GM21423 (cell line): ENCODE measurements at regions not wholly inside any gene's neighbourhood (a gene's known extent, or its start where the extent isn't known, plus 50 kb on each side); places are given as distances from the start of the nearest gene placed in this dataset.

ENCODE experiments used
- ATAC-seq: cut with Tn5 transposase; IDR thresholded peaks from one replicate; pipeline ENCODE4 v1.9.1; 2021; ENCODE audit warnings: mild to moderate bottlenecking, moderate library complexity; ENCODE audit not compliant: unreplicated experiment

DNA sequence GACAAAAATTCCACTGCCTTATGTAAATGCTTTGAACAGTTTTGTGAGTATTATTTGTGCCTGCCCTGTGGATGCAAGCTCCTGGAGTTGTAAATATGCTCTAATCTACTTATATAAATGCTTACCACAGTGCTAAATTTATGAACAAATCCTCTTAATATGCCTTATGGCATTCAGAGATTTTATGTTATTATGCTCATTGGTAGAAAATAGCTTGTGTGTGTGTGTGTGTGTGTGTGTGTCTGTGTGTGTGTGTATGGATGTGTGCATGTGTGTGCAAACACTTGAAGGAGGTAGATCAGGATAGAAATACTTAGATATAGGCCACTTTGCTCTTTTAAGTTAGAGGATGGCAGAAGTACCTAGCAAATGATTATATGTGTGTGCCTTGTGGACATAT lies 253.9 kb downstream of the TAF11L14 start:
- ATAC-seq = no peak

DNA sequence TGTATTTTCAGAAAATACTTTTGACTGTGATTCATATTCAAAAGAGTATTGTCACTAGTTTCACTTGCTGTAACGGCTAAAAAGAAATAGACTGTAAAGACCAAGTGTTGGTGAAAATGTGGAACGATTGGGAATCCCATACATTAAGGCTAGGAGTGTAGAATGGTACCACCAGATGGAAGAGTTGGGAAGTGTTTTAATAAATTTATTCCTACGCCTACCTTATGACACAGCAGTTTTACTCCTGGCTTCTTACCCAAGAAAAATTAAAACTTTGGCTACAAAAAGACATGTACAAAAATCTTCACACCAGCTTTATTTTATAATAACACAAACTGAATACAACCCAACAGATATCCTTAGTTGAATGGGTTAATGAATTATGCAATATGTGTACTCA lies 256.2 kb downstream of the TAF11L14 start:
- ATAC-seq = no peak

DNA sequence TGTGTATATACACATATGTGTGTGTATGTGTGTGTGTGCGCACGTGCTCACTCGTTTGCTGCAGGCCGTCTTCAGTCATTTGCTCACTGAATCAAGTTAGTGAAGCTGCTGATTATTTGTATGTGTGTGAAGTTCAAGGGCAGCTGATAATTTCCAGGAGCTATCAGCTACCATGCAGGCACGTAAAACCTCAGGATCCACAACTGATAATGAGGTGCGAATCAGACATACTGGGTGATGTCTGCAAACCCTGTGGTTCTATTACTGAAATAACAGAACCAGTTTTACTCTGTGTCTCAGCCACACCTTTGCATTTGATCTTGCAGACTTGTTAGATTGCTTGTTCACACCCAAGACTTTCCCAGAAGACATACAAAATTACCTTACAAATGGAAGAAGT lies 257.6 kb downstream of the TAF11L14 start:
- no peak for ATAC-seq

DNA sequence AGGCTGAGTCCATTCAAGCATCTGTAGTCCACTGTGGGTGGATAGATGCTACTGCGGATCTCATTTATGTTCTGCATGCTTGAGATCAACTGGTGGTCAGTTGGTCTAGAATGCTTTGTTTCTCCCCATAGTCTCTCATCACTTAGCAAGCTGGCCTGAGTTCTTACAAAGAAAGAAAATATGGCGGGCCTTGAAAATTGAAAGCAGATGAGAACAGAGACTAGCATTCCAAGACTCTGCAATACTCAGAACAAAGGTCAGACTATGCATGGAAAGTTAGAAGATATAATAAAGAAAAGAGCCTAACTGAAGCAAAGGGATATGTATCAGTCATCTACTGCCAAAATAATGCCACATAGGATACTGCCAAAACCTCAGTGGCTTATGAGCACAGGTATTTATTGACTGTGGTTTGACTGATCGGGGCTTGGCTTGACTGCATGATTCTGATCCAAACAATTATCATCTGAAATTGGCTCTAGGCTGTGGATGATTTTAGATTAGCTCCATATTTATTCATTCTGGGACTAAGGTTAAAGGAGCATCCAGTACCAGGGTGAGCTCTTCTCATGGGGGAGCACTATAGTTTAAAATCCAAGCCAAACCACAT lies 258.9 kb downstream of the TAF11L14 start:
- no peak for ATAC-seq

DNA sequence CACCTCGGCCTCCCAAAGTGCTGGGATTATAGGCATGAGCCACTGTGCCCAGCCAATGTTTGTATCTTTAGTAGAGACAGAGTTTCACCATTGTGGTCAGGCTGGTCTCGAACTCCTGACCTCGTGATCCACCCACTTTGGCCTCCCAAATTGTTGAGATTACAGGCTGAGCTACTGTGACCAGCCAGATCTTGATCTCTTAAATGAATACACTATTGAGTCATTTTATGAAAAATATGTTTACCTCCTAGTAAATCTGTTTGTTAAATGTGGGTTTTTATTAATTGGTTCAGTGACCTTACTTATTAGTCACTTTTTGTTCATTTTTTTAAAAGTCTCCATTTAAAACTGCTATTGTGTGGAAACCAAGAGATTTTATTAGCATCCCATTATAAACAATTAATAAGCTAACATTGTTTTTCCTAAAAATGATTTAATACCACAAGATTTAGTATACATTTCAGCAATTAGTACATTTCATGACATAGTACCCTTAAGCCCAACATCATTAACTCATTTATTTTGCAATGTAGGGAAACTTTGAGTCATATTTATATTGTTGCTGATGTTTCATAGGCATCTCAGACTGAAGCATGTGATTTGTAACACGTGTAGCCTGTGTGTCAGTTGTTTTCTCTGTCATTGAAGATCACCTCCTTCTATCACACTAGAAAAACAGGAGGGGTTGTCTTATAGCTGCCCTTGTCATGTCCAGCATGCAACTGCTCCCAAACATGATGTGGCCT lies 261.2 kb downstream of the TAF11L14 start:
- no peak for ATAC-seq

DNA sequence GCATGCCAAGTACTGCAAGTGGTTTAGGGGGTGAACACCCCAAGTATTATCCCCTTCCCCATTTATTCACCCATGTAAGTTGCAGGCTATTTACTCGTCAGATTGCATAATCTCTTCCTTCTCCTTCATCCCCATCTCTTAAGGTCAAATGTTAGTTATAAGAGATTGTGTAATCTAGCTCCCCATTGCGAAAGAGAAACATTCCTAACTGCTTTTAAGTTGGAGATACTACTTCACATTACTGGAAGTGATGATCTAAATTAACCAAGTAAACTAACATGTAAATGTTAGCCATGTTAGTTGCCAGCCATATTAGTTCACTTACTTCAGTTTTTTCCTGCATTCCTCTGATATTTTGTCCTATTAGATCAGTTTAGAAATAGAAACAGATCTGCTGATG lies 262.3 kb downstream of the TAF11L14 start:
- no peak for ATAC-seq

DNA sequence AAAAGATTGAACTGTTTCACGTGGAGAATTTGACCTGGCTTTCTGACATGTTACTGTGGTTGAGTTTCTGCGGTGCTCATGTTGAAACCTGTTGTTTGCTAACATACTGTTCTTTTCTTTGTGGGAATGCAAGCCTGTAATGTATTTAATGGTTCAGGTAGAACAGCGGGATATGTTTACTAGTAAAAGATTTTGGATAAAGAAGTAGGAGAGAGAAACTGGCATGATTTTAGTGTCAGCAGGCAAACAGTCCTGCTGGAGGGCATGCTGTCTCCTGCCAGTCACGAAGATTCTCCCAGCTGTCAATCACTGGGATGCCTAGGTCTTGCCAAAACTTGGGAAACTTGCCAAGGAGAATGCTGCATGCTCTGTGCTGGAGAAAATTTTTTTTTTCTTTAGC lies 263.5 kb downstream of the TAF11L14 start:
- no peak for ATAC-seq

DNA sequence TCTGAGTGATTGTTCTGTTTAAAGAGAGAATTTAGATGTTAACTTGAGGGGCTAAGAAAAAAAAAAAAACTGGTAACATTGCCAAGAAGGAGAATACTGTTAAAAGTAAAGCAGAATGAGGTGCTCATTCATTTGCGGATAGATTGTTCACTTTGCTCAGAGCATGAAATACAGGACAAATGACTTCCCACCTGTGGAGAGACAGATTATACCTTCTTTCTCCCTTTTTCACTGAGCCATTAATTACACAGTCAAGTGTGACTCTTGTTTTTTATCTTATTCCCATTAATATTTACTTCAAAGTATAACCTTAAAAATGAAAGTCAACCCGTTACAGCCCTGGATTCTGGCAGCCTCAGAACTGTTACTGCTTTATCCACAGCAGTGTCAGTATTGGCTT lies 264.5 kb downstream of the TAF11L14 start:
- ATAC-seq = no peak

DNA sequence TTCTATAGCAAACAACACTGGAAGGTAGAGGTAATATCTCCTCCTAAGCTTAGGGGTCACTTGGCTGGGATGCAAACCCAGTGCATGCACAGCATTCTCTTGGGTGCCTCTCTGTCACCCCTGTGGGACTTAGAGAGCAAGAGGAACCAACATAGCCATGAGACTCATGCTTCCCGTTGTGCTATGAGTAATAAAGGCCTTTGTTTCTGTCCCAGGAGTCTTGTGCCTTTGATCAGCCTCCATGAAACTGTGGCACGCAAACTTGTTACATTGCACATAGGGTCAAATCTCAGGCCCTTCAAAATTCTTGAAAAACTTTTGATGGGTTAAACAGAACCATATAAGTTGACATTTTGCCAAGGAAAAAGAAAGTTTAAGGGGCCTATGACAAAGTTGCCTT lies 272.8 kb downstream of the TAF11L14 start:
- peak; percentile 63 for ATAC-seq

DNA sequence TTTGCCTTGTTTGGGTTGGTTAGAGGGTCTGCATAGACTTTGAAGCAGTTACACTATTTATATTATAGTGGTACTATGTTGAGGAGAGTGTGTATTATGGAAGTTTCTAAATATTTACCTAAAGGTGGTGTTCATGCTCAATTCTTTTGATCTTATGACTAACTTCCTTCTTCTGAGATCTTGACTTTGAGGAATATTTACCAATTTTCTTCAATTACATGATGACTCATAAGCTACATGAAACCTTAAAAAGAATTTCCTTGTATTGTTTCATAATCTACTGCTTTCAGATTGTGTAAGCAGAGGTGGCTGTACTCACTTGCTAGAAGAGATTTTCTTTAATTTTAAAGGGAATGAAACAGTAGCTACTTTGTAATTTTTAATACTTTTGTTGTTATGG lies 276.1 kb downstream of the TAF11L14 start:
- ATAC-seq = peak; percentile 56

DNA sequence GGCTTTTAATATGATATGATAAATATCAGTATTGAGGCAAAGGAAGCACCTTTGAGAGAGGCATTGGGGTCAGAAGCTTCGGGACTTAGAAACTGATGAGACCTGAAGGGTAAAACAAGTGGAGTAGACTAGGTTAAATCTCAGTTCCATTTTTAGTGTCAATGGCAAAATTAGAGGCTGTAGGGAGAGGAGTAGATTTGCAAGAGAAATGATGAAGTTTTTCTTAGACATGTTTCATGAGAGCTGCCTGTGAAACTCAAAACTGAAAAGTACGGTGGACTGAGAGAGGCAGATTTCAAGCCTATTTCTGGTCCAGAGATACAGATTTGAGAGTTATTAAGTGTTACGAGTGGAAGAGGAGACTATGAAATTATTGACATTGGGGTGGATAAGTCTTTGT lies 278.5 kb downstream of the TAF11L14 start:
- no peak for ATAC-seq

DNA sequence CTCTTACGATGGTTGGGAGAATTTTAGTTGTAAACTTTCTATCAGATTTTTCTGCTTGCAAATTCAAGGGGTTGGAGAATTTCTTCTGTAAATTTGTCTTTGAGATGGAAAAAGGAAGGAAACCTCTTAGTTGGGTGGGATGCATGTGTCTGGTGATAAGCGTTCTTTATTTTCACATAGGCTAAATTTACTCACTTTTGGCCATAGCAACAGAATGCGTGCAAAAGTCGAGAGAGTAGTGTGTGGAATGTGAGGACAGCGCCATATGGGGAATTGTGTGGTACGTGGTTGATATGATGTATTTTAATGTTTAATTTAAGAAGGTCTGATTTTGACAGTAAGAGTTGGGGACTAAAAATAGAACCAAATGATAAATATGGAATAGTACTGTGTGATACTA lies 282.2 kb downstream of the TAF11L14 start:
- no peak for ATAC-seq

DNA sequence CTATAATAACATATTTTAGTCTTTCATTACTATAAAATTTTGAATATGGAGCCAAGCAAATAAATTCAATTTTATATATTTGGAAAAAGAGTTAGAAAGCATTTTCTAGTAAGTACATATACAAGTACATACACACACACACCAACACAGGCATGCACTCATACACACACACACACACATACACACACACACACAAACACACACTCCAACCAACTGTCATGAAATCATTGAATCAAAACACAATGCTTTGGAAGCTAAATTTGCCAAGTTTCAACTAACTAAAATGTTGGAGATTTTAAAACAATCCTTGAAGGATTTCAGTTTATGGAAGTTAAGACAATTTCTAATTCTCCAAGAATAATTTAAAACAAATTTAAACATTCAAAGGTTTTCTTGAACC lies 283.2 kb downstream of the TAF11L14 start:
- no peak for ATAC-seq

DNA sequence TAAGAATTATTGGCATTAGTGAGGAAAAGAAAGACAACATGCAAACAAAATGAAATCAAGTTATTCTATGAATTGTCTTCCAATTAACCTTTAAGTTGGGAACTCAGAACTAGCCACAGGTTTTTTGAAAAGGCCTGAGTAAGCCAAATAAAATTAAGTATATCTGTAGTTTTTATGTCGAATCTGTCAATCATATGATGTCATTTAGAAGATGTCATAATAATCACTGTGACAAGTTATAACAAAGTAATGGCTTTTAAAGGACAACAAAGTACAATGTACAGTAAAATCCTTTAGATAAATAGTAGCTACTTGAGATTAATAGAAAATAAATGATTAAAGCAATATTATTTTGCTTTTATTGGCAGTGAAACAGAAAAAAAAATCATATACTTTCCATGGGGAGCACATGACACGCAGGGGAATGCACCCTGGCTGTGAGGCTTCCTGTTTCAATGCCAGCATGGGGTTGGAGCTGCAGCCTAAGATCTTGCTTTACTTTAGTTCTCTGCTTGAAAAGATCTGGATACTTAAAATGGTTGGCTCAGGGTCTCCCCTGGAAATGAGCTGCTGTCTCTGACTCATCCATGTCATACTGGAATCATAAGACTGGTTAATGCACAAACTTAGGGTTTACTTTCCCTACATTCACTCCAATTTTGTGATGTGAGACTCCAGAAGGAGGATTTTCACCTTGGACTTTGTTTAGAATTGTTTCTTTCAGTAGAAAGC lies 284.3 kb downstream of the TAF11L14 start:
- ATAC-seq = no peak

DNA sequence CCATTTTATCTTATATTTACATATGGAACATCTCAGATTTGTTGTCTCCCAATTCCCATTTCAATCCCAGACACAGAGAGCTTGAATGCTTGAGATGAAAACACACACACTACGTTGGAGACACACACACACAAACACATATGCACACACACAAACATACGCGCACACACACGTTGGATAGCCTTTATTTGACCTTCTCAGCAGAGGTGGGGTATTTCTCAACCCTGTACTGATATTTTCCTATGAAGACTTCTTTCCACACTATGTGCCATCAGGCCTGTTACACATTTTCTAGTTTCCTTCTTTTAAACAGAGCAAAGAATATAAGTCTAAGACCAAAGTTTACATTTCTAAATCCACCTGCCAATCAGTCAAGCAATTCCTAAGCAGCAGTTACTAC lies 291.0 kb downstream of the TAF11L14 start:
- no peak for ATAC-seq

DNA sequence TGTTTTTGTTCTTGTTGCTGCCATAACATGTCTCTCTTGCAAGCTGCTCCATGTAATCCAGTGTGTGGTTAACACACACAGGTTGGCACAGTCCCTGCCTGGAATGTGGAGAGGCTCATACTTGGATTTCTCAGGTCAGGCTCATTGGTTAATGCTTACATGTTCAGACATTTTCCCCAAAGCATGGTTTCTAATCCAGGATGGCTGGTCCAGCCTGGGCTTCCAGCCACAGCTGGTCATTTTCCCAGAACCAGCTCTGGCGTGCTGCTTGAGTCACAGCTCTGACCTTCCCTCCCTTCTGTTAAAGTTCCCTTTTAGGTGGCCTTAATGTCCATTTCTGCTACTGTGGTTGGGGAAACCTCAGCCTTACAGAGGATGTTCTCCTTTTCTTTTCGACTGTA lies 294.3 kb downstream of the TAF11L14 start:
- no peak for ATAC-seq

DNA sequence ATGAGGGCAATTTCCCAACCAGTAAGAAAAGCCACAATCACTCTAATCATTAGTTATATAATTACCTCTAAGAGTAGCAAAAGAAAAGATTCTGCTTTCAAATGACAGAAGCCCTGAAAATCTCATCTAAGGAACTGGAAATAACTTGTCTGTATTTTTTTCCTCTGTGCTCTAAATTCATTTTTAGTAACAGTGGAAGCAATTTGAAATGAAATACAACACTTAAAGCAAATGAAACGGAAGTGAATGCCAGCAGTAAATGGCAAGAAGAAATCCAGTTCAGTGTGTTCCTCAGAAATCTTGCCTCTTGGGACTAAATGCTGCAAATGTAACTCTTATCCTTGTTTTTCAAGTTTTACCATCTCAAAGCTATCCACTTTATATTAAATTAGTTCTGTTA lies 294.9 kb downstream of the TAF11L14 start:
- ATAC-seq = no peak

DNA sequence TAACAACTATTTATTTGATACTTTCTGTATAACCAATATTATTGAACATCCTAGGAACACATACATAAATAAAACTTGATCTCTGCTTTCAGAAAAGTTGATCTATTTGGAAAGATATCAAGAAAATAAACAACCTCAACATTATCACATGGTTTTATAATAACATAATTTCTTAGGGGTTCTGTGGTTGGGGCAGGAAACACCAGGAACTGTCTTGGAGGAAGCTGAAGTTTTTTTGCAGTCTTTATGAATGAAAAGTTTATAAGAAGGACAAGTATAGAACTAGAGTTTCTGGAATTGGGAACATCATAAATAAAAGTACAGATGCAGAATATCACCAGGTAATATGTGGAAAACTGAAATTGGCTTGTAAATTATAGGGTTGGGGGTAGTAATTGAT lies 296.1 kb downstream of the TAF11L14 start:
- no peak for ATAC-seq

DNA sequence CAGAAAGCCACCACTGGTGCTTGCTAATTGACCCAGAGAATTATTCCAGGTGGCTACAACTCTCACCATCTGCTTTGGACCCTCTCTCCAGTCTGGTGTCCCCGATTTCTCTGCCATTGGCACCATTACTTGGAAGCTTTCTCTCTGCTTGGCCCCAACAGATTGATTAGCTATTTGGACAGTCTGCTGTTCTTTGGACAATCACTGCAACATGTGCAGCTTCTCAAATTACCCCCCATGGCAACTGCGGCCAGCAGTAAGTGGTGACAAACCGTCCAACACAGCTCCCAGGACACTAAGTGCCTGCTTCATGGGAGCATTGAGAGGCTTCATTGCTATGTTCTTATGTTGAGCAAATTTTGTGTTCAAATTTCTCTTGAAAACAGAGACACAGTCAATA lies 309.8 kb downstream of the TAF11L14 start:
- no peak for ATAC-seq

DNA sequence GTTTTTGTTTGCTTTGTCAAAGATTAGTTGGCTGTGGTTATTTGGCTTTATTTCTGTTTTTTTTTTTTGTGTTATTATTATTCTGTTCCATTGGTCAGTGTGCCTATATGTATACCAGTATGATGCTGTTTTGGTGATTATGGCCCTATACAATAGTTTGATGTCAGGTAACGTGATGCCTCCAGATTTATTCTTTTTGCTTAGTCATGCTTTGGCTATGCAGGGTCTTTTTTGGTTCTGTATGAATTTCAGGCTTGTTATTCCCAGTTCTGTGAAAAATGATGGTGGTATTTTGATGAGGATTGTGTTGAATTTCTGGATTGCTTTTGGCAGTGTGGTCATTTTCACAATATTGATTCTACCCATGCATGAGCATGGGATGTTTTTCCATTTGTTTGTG lies 312.8 kb downstream of the TAF11L14 start:
- ATAC-seq = no peak

DNA sequence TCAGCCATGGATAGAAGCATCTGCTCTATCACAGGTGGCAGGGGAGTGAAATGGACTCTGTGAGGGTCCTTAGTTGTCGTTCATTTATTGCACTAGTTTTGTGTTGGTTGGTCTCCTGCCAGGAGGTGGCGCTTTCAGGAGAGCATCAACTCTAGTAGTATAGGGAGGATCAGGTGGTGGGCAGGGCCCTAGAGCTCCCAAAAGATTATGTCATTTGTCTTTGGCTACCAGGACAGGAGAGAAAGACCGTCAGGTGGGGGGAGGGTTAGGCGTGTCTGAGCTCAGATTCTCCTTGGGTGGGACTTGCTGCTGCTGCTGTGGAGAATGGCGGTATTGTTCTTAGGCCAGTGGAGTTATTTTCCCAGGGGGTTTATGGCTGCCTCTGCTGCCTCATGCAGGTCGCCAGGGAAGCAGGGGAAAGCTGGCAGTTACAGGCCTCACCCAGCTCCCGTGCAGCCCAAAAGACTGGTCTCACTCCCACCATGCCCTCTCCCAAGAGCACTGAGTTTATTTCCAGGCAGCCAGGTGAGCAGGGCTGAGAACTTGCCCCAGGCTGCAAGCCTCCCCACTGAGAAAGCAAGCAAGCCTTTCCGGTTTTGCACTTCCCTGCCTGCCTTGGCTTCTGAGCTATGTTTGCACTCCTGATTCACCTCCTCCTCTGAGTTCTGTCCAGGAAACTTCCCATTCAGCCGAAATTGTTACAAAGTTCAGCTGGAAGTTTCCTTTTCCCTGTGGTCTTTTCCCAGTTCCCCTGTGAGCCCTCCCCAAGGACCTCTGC lies 317.3 kb downstream of the TAF11L14 start:
- no peak for ATAC-seq
